Kidney epithelial cell (primary cell): ENCODE measurements at regions not wholly inside any gene's neighbourhood (a gene's known extent, or its start where the extent isn't known, plus 50 kb on each side); places are given as distances from the start of the nearest gene placed in this dataset.

ENCODE experiments used
- DNase-seq: peaks from one replicate; pipeline ENCODE4 v3.0.0-alpha.2; 2010; ENCODE audit warnings: low read depth
- H3K27me3 ChIP-seq: 2 replicates; pipeline ENCODE4 v1.6.0; 2011; ENCODE audit warnings: low read length; ENCODE audit not compliant: control insufficient read depth, insufficient read depth
- H3K36me3 ChIP-seq: 2 replicates; pipeline ENCODE4 v1.5.1; 2011; ENCODE audit warnings: low read length; ENCODE audit not compliant: control insufficient read depth, insufficient read depth
- H3K4me3 ChIP-seq: 2 replicates; pipeline ENCODE4 v1.5.1; 2011; ENCODE audit warnings: low read depth, mild to moderate bottlenecking, control low read depth, low read length
- TF ChIP-seq, protein P1 (sequence below): IDR thresholded peaks from 2 replicates; pipeline ENCODE4 v1.5.1; 2011; ENCODE audit warnings: mild to moderate bottlenecking, moderate library complexity, low read length, control low read depth, inconsistent platforms; ENCODE audit not compliant: insufficient read depth, poor library complexity, severe bottlenecking

DNA sequence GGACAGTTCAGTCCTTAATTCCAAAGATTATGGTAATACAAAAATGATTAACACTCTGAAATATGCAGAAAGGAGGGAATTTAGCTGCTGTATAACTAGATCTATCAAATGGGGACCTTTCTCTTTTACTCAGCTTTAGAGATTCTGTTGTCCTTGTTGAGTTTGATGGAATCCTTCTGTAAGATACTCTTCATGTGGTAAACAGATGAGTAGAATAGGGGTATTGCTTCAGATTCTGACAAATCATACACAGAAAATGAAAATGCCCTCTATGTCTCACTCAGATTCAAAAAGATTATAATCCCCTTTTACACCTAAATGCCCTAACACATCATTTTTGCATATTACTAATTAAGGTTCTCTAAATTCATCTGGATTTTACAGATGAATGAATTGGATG, 50.7 kb downstream of the ARHGAP35 start:
- H3K4me3 ChIP-seq: no peak overlapping the region
- no peak for DNase-seq
- no peaks in the 10 kb centered on the region for H3K27me3 ChIP-seq
- TF ChIP-seq, protein P1, sequence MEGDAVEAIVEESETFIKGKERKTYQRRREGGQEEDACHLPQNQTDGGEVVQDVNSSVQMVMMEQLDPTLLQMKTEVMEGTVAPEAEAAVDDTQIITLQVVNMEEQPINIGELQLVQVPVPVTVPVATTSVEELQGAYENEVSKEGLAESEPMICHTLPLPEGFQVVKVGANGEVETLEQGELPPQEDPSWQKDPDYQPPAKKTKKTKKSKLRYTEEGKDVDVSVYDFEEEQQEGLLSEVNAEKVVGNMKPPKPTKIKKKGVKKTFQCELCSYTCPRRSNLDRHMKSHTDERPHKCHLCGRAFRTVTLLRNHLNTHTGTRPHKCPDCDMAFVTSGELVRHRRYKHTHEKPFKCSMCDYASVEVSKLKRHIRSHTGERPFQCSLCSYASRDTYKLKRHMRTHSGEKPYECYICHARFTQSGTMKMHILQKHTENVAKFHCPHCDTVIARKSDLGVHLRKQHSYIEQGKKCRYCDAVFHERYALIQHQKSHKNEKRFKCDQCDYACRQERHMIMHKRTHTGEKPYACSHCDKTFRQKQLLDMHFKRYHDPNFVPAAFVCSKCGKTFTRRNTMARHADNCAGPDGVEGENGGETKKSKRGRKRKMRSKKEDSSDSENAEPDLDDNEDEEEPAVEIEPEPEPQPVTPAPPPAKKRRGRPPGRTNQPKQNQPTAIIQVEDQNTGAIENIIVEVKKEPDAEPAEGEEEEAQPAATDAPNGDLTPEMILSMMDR: no peak
- no peaks in the 10 kb centered on the region for H3K36me3 ChIP-seq

DNA sequence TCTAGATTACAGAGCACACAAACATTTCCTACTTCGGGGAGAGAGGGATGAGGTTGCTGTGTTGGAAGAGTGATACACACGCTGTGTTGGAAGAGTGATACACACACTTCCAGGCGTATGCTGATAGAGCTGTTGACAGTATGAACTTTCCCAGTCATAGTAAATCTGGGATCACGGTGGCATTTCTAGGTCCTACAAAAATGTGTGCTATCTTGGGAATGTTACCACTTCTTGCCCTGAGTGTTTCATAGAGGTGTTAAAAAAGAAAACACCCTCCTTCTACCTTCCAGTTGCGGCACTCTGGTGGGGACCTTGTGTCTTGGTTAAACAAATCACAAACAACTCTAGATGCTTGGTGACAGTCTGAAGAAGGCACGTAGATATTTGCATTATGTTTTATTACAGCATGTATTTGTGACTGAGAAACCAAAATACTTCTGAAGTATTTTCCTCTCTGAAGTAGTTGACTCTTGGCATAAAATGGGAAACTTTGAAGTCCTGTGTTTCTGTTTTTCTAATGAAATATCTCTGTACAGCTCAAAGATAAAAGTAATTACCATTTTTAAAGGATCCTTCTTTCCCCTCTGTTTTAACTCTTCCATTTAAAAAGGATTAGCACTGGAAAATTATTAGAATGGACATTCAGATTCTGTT, 52.5 kb downstream of the ARHGAP35 start:
- DNase-seq: no peak
- TF ChIP-seq, protein P1: no peak
- Histone ChIP-seq H3K27me3 (no peaks in the 10 kb centered on the region), H3K36me3 (no peaks in the 10 kb centered on the region), H3K4me3 (no peak overlapping the region)

DNA sequence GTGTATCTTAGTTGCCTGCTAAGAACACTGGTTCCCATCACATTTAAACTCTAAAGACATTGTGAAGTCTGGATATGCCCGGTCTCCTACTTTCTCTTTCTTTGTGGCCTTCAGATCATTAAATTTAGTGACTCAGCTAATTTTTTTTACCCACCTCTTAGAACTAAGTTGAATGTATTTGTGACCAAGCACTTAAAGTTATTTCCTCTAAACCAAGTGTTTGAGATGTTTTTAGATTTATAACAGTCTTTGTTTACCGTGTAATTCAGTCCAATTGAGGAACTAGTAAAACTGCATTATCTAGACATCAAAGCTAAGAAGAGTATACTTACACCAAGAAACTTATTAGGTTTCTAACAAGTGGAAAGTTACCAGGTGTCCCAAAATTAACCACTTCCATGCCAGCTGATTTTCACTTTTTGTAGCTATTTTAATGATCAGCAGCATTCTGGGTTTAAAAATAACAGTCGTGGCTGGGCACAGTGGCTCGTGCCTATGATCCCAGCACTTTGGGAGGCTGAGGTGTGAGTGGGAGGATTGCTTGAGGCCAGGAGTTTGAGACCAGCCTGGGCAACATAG, 53.1 kb downstream of the ARHGAP35 start:
- Histone ChIP-seq H3K4me3 (no peak overlapping the region), H3K27me3 (no peaks in the 10 kb centered on the region), H3K36me3 (no peaks in the 10 kb centered on the region)
- TF ChIP-seq, protein P1: no peak
- no peak for DNase-seq

DNA sequence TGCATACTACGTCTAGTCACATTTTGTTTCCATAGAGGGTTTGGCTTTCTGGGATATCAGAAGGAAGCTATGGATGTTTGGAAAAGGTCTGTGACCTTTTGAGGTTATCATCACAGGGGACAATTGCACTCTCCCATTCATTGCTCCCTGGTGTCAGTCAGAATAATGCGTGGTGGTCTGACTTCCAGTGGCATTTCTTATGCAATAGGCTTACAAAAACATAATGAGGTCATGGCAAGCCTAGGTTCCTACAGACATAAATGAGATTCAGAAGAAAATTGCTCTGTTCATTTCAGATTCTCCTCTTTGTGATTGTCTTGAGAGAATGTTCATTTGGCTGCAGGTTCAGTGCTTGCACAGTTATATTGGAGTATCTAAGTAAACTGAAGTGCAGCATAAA, 54.6 kb downstream of the ARHGAP35 start:
- no peak for DNase-seq
- H3K36me3 ChIP-seq: peaks cover 1% of the 10 kb centered on the region
- TF ChIP-seq, protein P1: no peak
- no peak overlapping the region for H3K4me3 ChIP-seq
- no peaks in the 10 kb centered on the region for H3K27me3 ChIP-seq

DNA sequence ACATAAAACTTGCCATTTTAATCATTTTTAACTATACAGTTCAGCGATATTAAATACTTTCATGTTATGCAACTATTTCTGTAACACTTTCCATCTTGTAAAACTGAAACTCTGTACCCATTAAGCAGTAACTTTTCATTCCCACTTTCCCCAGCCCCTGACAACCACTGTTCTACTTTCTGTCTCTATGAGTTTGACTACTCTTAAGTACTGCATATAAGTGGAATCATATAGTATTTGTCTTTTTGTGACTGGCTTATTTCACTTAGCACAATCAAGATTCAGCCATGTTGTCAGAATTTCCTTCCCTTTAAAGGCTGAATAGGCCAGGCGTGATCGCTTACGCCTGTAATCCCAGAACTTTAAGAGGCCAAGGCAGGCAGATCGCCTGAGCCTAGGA, 56.2 kb downstream of the ARHGAP35 start:
- DNase-seq: no peak

More for the DNA sequence above, 56.2 kb downstream of the ARHGAP35 start:
- H3K4me3 ChIP-seq: no peak overlapping the region
- H3K36me3 ChIP-seq: peaks cover 1% of the 10 kb centered on the region
- TF ChIP-seq, protein P1: no peak
- H3K27me3 ChIP-seq: no peaks in the 10 kb centered on the region
